Endothelial cell of hepatic sinusoid (primary cell): ENCODE measurements at regions not wholly inside any gene's neighbourhood (a gene's known extent, or its start where the extent isn't known, plus 50 kb on each side); places are given as distances from the start of the nearest gene placed in this dataset.
"Not testable (repeated sequence)": the region's sequence is repeated elsewhere in the genome, so short reads cannot be mapped to it uniquely, and the experiment has no call there.

Experiments used
- in situ Hi-C: cut with HindIII; loops from 2 replicates; pipeline ENCODE4 v1.10.0; 2017; ENCODE audit warnings: low sequenced_read_pairs

GRCh38 chr18:70554854-70555445 lies 266.1 kb downstream of the SOCS6 start:
- in situ Hi-C loops, result no loop called here

- in situ Hi-C loops, result no loop called here
Observed at GRCh38 chr18:70553936-70554260, 265.1 kb downstream of the SOCS6 start.

GRCh38 chr18:70553245-70553935 lies 264.5 kb downstream of the SOCS6 start:
- in situ Hi-C loops, result no loop called here

GRCh38 chr18:70536370-70537062 lies 247.7 kb downstream of the SOCS6 start:
- in situ Hi-C loops, result no loop called here

- in situ Hi-C loops, result no loop called here
Observed at GRCh38 chr18:70535041-70535440, 246.2 kb downstream of the SOCS6 start.

- in situ Hi-C loops, result not testable (repeated sequence)
Observed at GRCh38 chr18:70525322-70525721, 236.5 kb downstream of the SOCS6 start.

GRCh38 chr18:70523792-70524182 lies 234.9 kb downstream of the SOCS6 start:
- in situ Hi-C loops, result no loop called here

- in situ Hi-C loops, result no loop called here
Observed at GRCh38 chr18:70523035-70523791, 234.4 kb downstream of the SOCS6 start.

GRCh38 chr18:70522183-70522680 lies 233.4 kb downstream of the SOCS6 start:
- in situ Hi-C loops, result no loop called here

GRCh38 chr18:70520867-70521266 lies 232.0 kb downstream of the SOCS6 start:
- in situ Hi-C loops, result no loop called here

- in situ Hi-C loops, result no loop called here
Observed at GRCh38 chr18:70513502-70514171, 224.8 kb downstream of the SOCS6 start.

GRCh38 chr18:70507970-70508369 lies 219.1 kb downstream of the SOCS6 start:
- in situ Hi-C loops, result no loop called here

- in situ Hi-C loops, result no loop called here
Observed at GRCh38 chr18:70506511-70506910, 217.7 kb downstream of the SOCS6 start.

GRCh38 chr18:70503060-70503459 lies 214.2 kb downstream of the SOCS6 start:
- in situ Hi-C loops, result no loop called here

GRCh38 chr18:70501358-70501757 lies 212.5 kb downstream of the SOCS6 start:
- in situ Hi-C loops, result no loop called here

GRCh38 chr18:70500748-70501147 lies 211.9 kb downstream of the SOCS6 start:
- in situ Hi-C loops, result no loop called here

GRCh38 chr18:70499218-70499691 lies 210.4 kb downstream of the SOCS6 start:
- in situ Hi-C loops, result loop anchor here (10.0 kb wide), 1 partner anchor 536 kb away; no protein-coding TSS in a partner anchor

- in situ Hi-C loops, result loop anchor here (10.0 kb wide), 1 partner anchor 538 kb away; no protein-coding TSS in a partner anchor
Observed at GRCh38 chr18:70496353-70497294, 207.8 kb downstream of the SOCS6 start.

- in situ Hi-C loops, result loop anchor here (10.0 kb wide), 1 partner anchor 540 kb away; no protein-coding TSS in a partner anchor
Observed at GRCh38 chr18:70494524-70494923, 205.7 kb downstream of the SOCS6 start.
